ENCODE measurements at regions not wholly inside any gene's neighbourhood (a gene's known extent, or its start where the extent isn't known, plus 50 kb on each side); places are given as distances from the start of the nearest gene placed in this dataset.

GRCh38 chr6:77105091-77105490, 358.2 kb downstream of the HTR1B start:
- 10 to 15% methylated on average over 2 of the region's 2 CpGs for WGBS, 2 donors
- no peak overlapping the region for H3K27ac ChIP-seq
- no peaks in the 10 kb centered on the region for H3K9me3 ChIP-seq
- no peak for TF ChIP-seq CTCF (IDR thresholded peaks at IDR 0.05)
- FAIRE-seq (no peak), DNase-seq (no peak), ATAC-seq (peak in 2 of 4 donors; percentile 56 to 60)
- intact Hi-C loops (cut with DNase I): no loop called here
- no peak overlapping the region for H3K4me3 ChIP-seq
- H3K4me1 ChIP-seq: peaks cover 0 to 5% (median 5%) of the 10 kb centered on the region in 3 donors
- no peaks in the 10 kb centered on the region for H3K27me3 ChIP-seq
- no peaks in the 10 kb centered on the region for H3K36me3 ChIP-seq

- Histone ChIP-seq H3K27ac (no peak overlapping the region), H3K27me3 (no peaks in the 10 kb centered on the region), H3K4me1 (no peaks in the 10 kb centered on the region), H3K9me3 (no peaks in the 10 kb centered on the region), H3K4me3 (no peak overlapping the region), H3K36me3 (no peaks in the 10 kb centered on the region)
- intact Hi-C loops (cut with DNase I): no loop called here
- FAIRE-seq (no peak), ATAC-seq (no peak), DNase-seq (no peak)
- no peak for TF ChIP-seq CTCF (IDR thresholded peaks at IDR 0.05)
- 74% methylated on average over 2 of the region's 2 CpGs for WGBS, 2 donors
These were observed 365.4 kb downstream of the HTR1B start for GRCh38 chr6:77097940-77098339.

- WGBS, 2 donors: 72 to 75% methylated on average over 3 of the region's 3 CpGs
- no peak for TF ChIP-seq CTCF (IDR thresholded peaks at IDR 0.05)
- no peak for FAIRE-seq
- intact Hi-C loops (cut with DNase I): no loop called here
- Histone ChIP-seq H3K9me3 (no peaks in the 10 kb centered on the region), H3K4me3 (no peak overlapping the region), H3K27ac (no peak overlapping the region), H3K4me1 (no peaks in the 10 kb centered on the region), H3K36me3 (no peaks in the 10 kb centered on the region), H3K27me3 (no peaks in the 10 kb centered on the region)
- no peak for ATAC-seq
- no peak for DNase-seq
These were observed 367.2 kb downstream of the HTR1B start for GRCh38 chr6:77095936-77096627.

- Histone ChIP-seq H3K9me3 (no peaks in the 10 kb centered on the region), H3K4me3 (no peak overlapping the region), H3K27ac (no peak overlapping the region), H3K27me3 (no peaks in the 10 kb centered on the region), H3K4me1 (no peaks in the 10 kb centered on the region), H3K36me3 (no peaks in the 10 kb centered on the region)
- FAIRE-seq (no peak), DNase-seq (no peak), ATAC-seq (no peak)
- 68 to 86% methylated on average over 1 of the region's 1 CpG for WGBS, 2 donors
- intact Hi-C loops (cut with DNase I): no loop called here
- no peak for TF ChIP-seq CTCF (IDR thresholded peaks at IDR 0.05)
These were observed 368.5 kb downstream of the HTR1B start for GRCh38 chr6:77094821-77095220.

GRCh38 chr6:77092971-77093370, 370.3 kb downstream of the HTR1B start:
- WGBS, 2 donors: 45 to 54% methylated on average over 1 of the region's 1 CpG
- Histone ChIP-seq H3K4me1 (no peaks in the 10 kb centered on the region), H3K27me3 (no peaks in the 10 kb centered on the region), H3K9me3 (no peaks in the 10 kb centered on the region), H3K36me3 (no peaks in the 10 kb centered on the region), H3K27ac (no peak overlapping the region), H3K4me3 (no peak overlapping the region)
- no peak for FAIRE-seq
- DNase-seq: no peak
- ATAC-seq: no peak
- intact Hi-C loops (cut with DNase I): no loop called here
- no peak for TF ChIP-seq CTCF (IDR thresholded peaks at IDR 0.05)
